Ovary (tissue), 7 donors: ENCODE measurements at regions not wholly inside any gene's neighbourhood (a gene's known extent, or its start where the extent isn't known, plus 50 kb on each side); places are given as distances from the start of the nearest gene placed in this dataset.

ENCODE experiments used
- DNase-seq, 5 donors: peaks; one replicate each; pipeline ENCODE4 v3.0.0-alpha.2; 2019 to 2020
- H3K27ac ChIP-seq, 2 donors: fragments of 200-600 bp; one replicate each; pipeline versions ENCODE4 v1.5.1 to v1.8.0; 2019 to 2022
- H3K27me3 ChIP-seq: fragments of 200-600 bp; one replicate; pipeline ENCODE4 v1.8.0; 2022
- H3K36me3 ChIP-seq: fragments of 200-600 bp; sonication (generic); one replicate; pipeline ENCODE4 v1.5.1; 2019
- H3K4me1 ChIP-seq: one replicate; pipeline ENCODE4 v1.8.1; 2013; ENCODE audit warnings: mild to moderate bottlenecking, moderate library complexity; ENCODE audit not compliant: insufficient read depth
- H3K4me3 ChIP-seq: fragments of 200-600 bp; sonication (generic); one replicate; pipeline ENCODE4 v1.5.1; 2017
- H3K9me3 ChIP-seq, 2 donors: fragments of 200-600 bp in 1 of 2; sonication (generic) in 1 of 2; one replicate each; pipeline versions ENCODE4 v1.5.1 to v1.8.1; 2013 to 2019; ENCODE audit warnings: mild to moderate bottlenecking in 1 of 2, moderate library complexity in 1 of 2
- CTCF ChIP-seq, 3 donors: fragments of 450-650 bp in 2 of 3; fragments of 200-600 bp in 1 of 3; IDR thresholded peaks; one replicate each; pipeline versions ENCODE4 v1.5.1 to v1.8.0; 2016 to 2022; ENCODE audit warnings: antibody characterized with exemption in 3 of 3, mild to moderate bottlenecking in 1 of 3
- EP300 ChIP-seq: sonication (generic); formaldehyde crosslinking; IDR thresholded peaks from one replicate; pipeline ENCODE4 v1.6.1; 2017; ENCODE audit warnings: antibody characterized with exemption
- POLR2A ChIP-seq: fragments of 450-650 bp; IDR thresholded peaks from one replicate; pipeline ENCODE4 v1.6.1; 2017; ENCODE audit warnings: antibody characterized with exemption, mild to moderate bottlenecking, moderate library complexity
- WGBS, 3 donors: extraction: QIAGEN DNeasy Blood & Tissue Kit in 1 of 3; methylation state at CpG; one replicate each; pipeline versions ENCODE4 v1.1.5 to v1.1.7; 2013 to 2017; 5-methylcytosine and 5-hydroxymethylcytosine counted together
- intact Hi-C, 4 donors: fragments of 100-400 bp; cut with DNase I; formaldehyde crosslinking; loops; one replicate each; pipeline versions ENCODE4 v1.11.0 to v1.15.1; 2022 to 2023
- donor health status: DM: no; HTN: no; CAD: no; lungs with moderate emphysema.
- donor health status: DM: no; HTN: no; CAD: no.
- donor health status: Bipolar disorder and iron deficiency.
- donor health status: DM: no; HTN: no; CAD: no.
- donor health status: DM: yes; HTN: yes; CAD: no.

DNA sequence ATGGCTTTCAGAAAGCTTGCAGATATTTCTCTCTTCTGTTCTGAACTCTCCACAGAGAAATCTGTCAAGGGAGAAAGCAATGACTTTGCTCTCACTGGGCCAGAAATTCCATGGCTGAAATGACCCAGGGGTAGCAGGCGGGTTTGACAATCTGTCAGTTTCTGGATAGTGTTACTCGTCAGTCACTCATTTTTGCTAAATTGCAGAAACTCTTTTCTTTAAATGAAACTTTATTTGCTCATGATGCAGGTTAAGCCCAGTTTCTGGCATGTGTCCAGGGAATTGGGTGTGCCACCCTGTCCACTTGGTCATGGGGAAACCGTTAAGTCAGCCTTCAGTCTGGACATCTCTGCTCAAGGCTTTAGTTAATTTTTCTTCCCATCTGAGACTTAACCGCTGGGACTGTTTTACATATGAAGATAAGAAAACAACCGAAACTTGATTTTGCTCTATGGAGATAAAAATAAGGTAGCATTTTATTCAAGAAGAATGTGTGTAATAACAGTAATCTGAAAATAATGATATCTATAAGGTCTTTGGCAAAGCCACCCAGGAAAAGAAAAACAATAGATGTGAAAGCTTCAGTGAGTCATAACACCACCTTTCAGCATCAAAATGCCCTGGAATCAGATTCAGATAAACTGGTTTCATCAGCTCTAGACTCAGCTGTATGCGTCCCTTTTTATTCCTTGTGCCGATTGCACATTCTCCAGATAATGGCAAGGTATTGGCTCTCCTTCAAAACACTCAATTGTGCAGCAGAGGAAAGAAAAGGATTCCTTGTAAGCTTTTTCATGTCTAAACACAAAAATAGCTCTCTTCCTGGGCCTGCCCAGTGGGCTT lies 308.3 kb downstream of the ZSWIM6 start:
- intact Hi-C loops: no loop called here
- Histone ChIP-seq H3K4me1 (no peaks in the 10 kb centered on the region), H3K27ac (no peak overlapping the region), H3K27me3 (no peaks in the 10 kb centered on the region), H3K4me3 (no peak overlapping the region), H3K9me3 (no peaks in the 10 kb centered on the region), H3K36me3 (no peaks in the 10 kb centered on the region)
- WGBS, 3 donors: 62 to 70% (median 69%) methylated on average over 7 of the region's 7 CpGs
- TF ChIP-seq CTCF (IDR thresholded peaks at IDR 0.05) (no peak), EP300 (no peak), POLR2A (no peak)
- DNase-seq: no peak

DNA sequence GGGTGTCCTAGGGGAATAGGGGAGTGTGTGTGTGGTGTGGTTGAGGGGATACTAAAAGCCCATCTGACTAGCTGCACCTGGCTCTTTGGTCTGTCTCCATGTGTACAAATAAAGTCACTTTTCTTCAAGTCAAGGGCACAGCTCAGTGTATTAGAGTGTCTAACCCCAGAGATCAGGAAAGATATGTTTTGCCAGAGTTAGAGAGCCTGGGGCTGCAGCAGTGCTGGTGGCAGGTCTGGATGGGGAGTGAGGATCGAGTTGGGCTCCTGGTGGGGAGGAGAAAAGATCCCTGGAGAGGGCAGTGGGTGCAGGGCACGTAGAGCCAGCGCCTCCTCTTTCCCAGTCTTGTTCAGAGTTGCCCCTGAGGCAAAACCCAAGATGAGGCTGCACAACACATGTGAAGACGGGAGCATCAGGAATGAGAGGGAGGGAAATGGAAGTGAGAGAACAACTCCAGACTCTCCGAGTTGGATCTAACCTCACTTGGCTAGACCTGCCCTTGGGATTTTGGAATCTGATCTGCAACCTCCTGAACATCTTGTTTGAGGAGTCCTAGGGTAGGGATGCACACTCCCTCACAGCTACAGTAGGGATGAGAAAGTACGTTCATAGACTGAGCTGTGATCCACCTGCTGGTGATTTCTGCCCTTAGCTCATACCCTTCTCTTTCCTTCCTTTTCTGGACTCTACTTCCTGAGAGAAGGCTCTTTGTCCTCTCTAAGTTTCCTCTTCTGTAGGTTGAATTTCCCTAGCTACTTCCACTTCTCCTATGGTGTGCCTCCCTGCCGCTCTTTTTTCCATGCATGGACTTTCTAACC lies 309.9 kb downstream of the ZSWIM6 start:
- WGBS, 3 donors: 67 to 78% (median 76%) methylated on average over 7 of the region's 7 CpGs
- no peak for DNase-seq
- no peaks in the 10 kb centered on the region for H3K36me3 ChIP-seq
- no peaks in the 10 kb centered on the region for H3K9me3 ChIP-seq
- intact Hi-C loops: no loop called here
- H3K4me3 ChIP-seq: no peak overlapping the region
- H3K27ac ChIP-seq: no peak overlapping the region
- TF ChIP-seq POLR2A (no peak), EP300 (no peak), CTCF (IDR thresholded peaks at IDR 0.05) (no peak)
- H3K27me3 ChIP-seq: no peaks in the 10 kb centered on the region
- H3K4me1 ChIP-seq: no peaks in the 10 kb centered on the region

DNA sequence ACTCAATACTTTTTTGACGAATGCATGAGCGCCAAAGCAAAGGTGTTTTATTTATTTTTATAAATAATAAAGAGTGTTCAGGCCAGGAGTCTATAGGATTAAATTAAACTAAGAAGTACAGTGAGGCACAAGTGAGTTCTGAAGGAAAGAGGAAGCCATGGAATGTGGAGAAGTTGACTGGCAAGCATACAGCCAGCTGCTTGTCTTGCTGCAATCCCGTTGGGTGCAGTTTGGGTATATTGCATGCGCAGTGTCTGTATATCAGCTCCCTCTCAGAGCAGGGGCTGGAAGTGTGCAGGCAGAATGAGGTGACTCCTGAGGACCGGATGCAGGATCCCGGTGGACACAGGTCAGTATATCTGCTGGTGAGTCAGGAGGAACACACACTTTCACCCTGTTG lies 315.6 kb downstream of the ZSWIM6 start:
- Histone ChIP-seq H3K4me1 (no peaks in the 10 kb centered on the region), H3K36me3 (no peaks in the 10 kb centered on the region), H3K27ac (no peak overlapping the region), H3K4me3 (no peak overlapping the region), H3K9me3 (no peaks in the 10 kb centered on the region), H3K27me3 (no peaks in the 10 kb centered on the region)
- TF ChIP-seq EP300 (no peak), POLR2A (no peak), CTCF (IDR thresholded peaks at IDR 0.05) (no peak)
- intact Hi-C loops: no loop called here
- no peak for DNase-seq
- 89 to 92% (median 90%) methylated on average over 6 of the region's 6 CpGs for WGBS, 3 donors

- H3K4me3 ChIP-seq: no peak overlapping the region
- no peaks in the 10 kb centered on the region for H3K36me3 ChIP-seq
- H3K9me3 ChIP-seq: no peaks in the 10 kb centered on the region
- DNase-seq: no peak
- H3K27me3 ChIP-seq: no peaks in the 10 kb centered on the region
- intact Hi-C loops: no loop called here
- TF ChIP-seq EP300: no peak
- TF ChIP-seq POLR2A: no peak
- TF ChIP-seq CTCF (IDR thresholded peaks at IDR 0.05): no peak
- no peaks in the 10 kb centered on the region for H3K4me1 ChIP-seq
- WGBS, 3 donors: 85 to 87% (median 86%) methylated on average over 4 of the region's 4 CpGs
- no peak overlapping the region for H3K27ac ChIP-seq
These were observed 317.2 kb downstream of the ZSWIM6 start for GRCh38 chr5:61649231-61649630.
